CD4-positive, alpha-beta memory T cell (primary cell): ENCODE measurements at regions not wholly inside any gene's neighbourhood (a gene's known extent, or its start where the extent isn't known, plus 50 kb on each side); places are given as distances from the start of the nearest gene placed in this dataset.
"Not testable (repeated sequence)": the region's sequence is repeated elsewhere in the genome, so short reads cannot be mapped to it uniquely, and the experiment has no call there.

Source experiments
- CTCF ChIA-PET: fragments of 350-600 bp; sonication (Branson Sonifier 250); formaldehyde crosslinking; loops from one replicate; lab custom pipeline; 2021; ENCODE audit warnings: inconsistent platforms; ENCODE audit not compliant: partially characterized antibody; lab: Charles Lee
- POLR2A ChIA-PET: fragments of 350-600 bp; sonication (Branson Sonifier 250); formaldehyde crosslinking; loops from one replicate; lab custom pipeline; 2021; ENCODE audit not compliant: partially characterized antibody; lab: Charles Lee
- DNase-seq, 5 donors: peaks; one replicate each; pipeline versions ENCODE4 v3.0.0 to v3.0.0-alpha.2; 2020 to 2022; ENCODE audit warnings: mixed read lengths in 1 of 5
- H3K27ac ChIP-seq: one replicate; pipeline ENCODE4 v1.7.0; 2013; ENCODE audit warnings: low read depth, low read length
- H3K27me3 ChIP-seq: 2 replicates; pipeline ENCODE4 v1.7.0; 2013; ENCODE audit warnings: mild to moderate bottlenecking, low read length, moderate library complexity; ENCODE audit not compliant: insufficient read depth
- H3K36me3 ChIP-seq: 2 replicates; pipeline ENCODE4 v1.7.0; 2013; ENCODE audit warnings: mild to moderate bottlenecking, low read length, moderate library complexity; ENCODE audit not compliant: insufficient read depth
- H3K4me1 ChIP-seq: 2 replicates; pipeline ENCODE4 v1.7.0; 2013; ENCODE audit warnings: mild to moderate bottlenecking, low read length, moderate library complexity; ENCODE audit not compliant: insufficient read depth
- H3K4me3 ChIP-seq, 2 donors: one replicate each; pipeline ENCODE4 v1.7.0; 2013; ENCODE audit warnings: low read length in 2 of 2, mild to moderate bottlenecking in 1 of 2
- H3K9me3 ChIP-seq, 2 donors: one replicate each; pipeline ENCODE4 v1.7.0; 2013; ENCODE audit warnings: low read length in 2 of 2, control low read depth in 1 of 2; ENCODE audit not compliant: control insufficient read depth in 1 of 2
- H3K27ac Mint-ChIP-seq, 7 donors: one replicate each; pipeline ENCODE4 v1.8.0; 2020 to 2021; ENCODE audit warnings: mixed read lengths in 7 of 7, mild to moderate bottlenecking in 6 of 7, inconsistent platforms in 3 of 7, moderate library complexity in 3 of 7
- H3K27me3 Mint-ChIP-seq, 2 donors: one replicate each; pipeline ENCODE4 v1.8.0; 2020 to 2021; ENCODE audit warnings: mixed read lengths in 2 of 2
- H3K36me3 Mint-ChIP-seq, 2 donors: one replicate each; pipeline ENCODE4 v1.8.0; 2020 to 2021; ENCODE audit warnings: mixed read lengths in 2 of 2, inconsistent platforms in 1 of 2, mild to moderate bottlenecking in 1 of 2
- H3K4me1 Mint-ChIP-seq, 4 donors: one replicate each; pipeline ENCODE4 v1.8.0; 2020 to 2021; ENCODE audit warnings: mixed read lengths in 4 of 4, mild to moderate bottlenecking in 1 of 4
- H3K4me3 Mint-ChIP-seq, 8 donors: one replicate each; pipeline ENCODE4 v1.8.0; 2020 to 2021; ENCODE audit warnings: mixed read lengths in 8 of 8, mild to moderate bottlenecking in 7 of 8, moderate library complexity in 6 of 8, inconsistent platforms in 3 of 8
- H3K9me3 Mint-ChIP-seq, 8 donors: one replicate each; pipeline ENCODE4 v1.8.0; 2020 to 2021; ENCODE audit warnings: mixed read lengths in 8 of 8, mild to moderate bottlenecking in 5 of 8, inconsistent platforms in 3 of 8, moderate library complexity in 1 of 8
- intact Hi-C: fragments of 100-400 bp; cut with micrococcal nuclease; formaldehyde crosslinking; loops from one replicate; pipeline ENCODE4 v1.15.1; 2023

DNA sequence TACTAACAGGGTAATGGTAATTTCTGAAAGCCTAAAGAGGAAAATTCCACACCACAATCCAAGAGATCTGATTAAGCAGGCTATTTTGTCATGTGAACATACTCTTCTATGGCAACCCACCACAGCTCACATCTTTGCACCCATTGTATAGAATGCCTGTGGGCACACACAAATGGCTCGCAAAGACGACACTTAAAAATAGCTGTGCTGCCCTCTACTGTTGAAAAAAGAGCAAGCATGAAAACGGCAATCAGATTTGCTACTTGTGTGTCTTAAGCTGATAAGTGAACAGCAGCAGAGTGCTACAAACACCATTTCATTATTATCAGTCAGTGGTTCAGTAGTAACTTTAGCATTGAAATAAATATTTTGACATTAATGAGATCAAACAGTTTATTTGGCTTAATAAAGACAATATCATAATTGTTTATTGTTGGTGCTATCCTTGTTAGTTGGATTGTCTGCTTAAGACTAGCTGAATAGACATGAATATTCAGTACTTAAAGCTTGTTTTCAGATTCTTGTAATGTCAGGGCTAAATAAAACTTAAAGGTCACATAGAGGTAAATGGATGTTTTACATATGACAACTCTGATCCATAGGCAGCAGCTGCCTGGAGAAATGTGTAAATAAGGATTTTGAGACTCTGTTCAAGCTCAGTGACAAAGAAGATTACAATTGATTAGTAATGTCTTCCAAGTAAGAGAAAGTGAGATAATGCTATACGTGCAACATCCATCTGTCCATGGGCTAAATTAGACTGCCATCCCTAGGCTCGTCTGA is 199.1 kb downstream of the LRRN1 start:
- ChIA-PET CTCF (interaction anchor here (0.8 to 2.0 kb wide), 3 partner anchors 121 to 804 kb away, joined by 3 to 20 read pairs (median 3); no protein-coding TSS in a partner anchor), POLR2A (no interaction called here)
- no peaks in the 10 kb centered on the region for H3K4me1 ChIP-seq
- Mint-ChIP-seq H3K4me3 (no peak overlapping the region), H3K27ac (no peak overlapping the region), H3K36me3 (no peaks in the 10 kb centered on the region), H3K9me3 (peaks cover 0 to 14% (median 8%) of the 10 kb centered on the region in 8 donors), H3K4me1 (no peaks in the 10 kb centered on the region), H3K27me3 (no peaks in the 10 kb centered on the region)
- peak in 3 of 5 donors; percentile 3 to 12 (median 8) for DNase-seq
- H3K9me3 ChIP-seq = no peaks in the 10 kb centered on the region
- no peak overlapping the region for H3K4me3 ChIP-seq
- intact Hi-C loops = no loop called here
- no peaks in the 10 kb centered on the region for H3K27me3 ChIP-seq
- no peaks in the 10 kb centered on the region for H3K36me3 ChIP-seq
- no peak overlapping the region for H3K27ac ChIP-seq

DNA sequence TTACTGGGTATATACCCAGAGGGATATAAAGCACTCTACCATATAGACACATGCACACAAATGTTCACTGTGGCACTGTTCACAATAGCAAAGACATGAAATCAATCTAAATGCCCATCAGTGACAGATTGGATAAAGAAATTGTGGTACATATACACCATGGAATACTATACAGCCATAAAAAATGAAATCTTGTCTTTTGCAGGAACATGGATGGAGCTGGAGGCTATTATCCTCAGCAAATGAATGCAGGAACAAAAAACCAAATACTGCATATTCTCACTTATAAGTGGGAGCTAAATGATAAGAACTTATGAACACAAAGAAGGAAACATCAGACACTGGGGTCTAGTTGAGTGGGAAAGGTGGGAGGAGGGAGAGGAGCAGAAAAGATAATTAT is 200.1 kb downstream of the LRRN1 start:
- CTCF ChIA-PET, H3K27me3 ChIP-seq, H3K27me3 Mint-ChIP-seq, H3K27ac Mint-ChIP-seq, H3K4me1 ChIP-seq, POLR2A ChIA-PET, H3K4me3 Mint-ChIP-seq, H3K36me3 ChIP-seq, H3K27ac ChIP-seq, DNase-seq, H3K4me1 Mint-ChIP-seq, H3K36me3 Mint-ChIP-seq, intact Hi-C loops, H3K9me3 ChIP-seq, H3K4me3 ChIP-seq: not testable (repeated sequence)
- H3K9me3 Mint-ChIP-seq = peaks cover 0 to 14% (median 8%) of the 10 kb centered on the region in 8 donors

GRCh38 chr3:4001976-4002375 is 202.7 kb downstream of the LRRN1 start:
- H3K4me3 Mint-ChIP-seq = no peak overlapping the region
- CTCF ChIA-PET = no interaction called here
- intact Hi-C loops = no loop called here

DNA sequence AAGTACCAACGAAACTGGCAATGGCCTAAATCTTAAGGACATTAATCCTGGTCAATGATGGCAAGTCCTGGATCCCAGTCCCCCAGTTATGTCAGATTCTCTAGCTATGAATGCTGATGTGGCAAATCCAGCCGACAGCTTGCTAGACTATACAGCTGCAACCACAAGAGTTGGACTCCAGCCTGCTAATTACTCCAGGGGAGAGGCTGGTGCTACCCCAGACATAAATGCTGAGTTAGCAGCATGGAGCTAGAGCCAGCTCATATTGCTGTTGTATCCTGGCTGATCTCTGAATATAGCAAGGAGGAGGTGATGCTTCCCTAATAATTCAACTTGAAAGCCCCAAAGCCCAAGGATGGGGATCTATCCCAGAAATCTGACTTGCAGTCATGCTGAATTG is 207.1 kb downstream of the LRRN1 start:
- H3K27me3 Mint-ChIP-seq = no peaks in the 10 kb centered on the region
- H3K4me3 Mint-ChIP-seq = no peak overlapping the region
- H3K4me1 ChIP-seq = no peaks in the 10 kb centered on the region
- no peaks in the 10 kb centered on the region for H3K9me3 Mint-ChIP-seq
- ChIA-PET POLR2A (no interaction called here), CTCF (no interaction called here)
- no peaks in the 10 kb centered on the region for H3K4me1 Mint-ChIP-seq
- DNase-seq = no peak
- no peaks in the 10 kb centered on the region for H3K36me3 ChIP-seq
- H3K36me3 Mint-ChIP-seq = no peaks in the 10 kb centered on the region
- H3K27ac Mint-ChIP-seq = no peak overlapping the region
- no peaks in the 10 kb centered on the region for H3K27me3 ChIP-seq
- H3K4me3 ChIP-seq = no peak overlapping the region
- intact Hi-C loops = no loop called here
- H3K9me3 ChIP-seq = no peaks in the 10 kb centered on the region
- H3K27ac ChIP-seq = no peak overlapping the region

More at GRCh38 chr3:4001976-4002375, 202.7 kb downstream of the LRRN1 start:
- H3K4me3 ChIP-seq = no peak overlapping the region
- no peaks in the 10 kb centered on the region for H3K27me3 ChIP-seq
- POLR2A ChIA-PET = no interaction called here
- H3K4me1 ChIP-seq = no peaks in the 10 kb centered on the region
- Mint-ChIP-seq H3K36me3 (no peaks in the 10 kb centered on the region), H3K9me3 (peaks cover 0 to 3% (median 0%) of the 10 kb centered on the region in 8 donors), H3K4me1 (no peaks in the 10 kb centered on the region), H3K27me3 (no peaks in the 10 kb centered on the region), H3K27ac (no peak overlapping the region)
- no peaks in the 10 kb centered on the region for H3K36me3 ChIP-seq
- no peak overlapping the region for H3K27ac ChIP-seq
- no peak for DNase-seq
- H3K9me3 ChIP-seq = no peaks in the 10 kb centered on the region

DNA sequence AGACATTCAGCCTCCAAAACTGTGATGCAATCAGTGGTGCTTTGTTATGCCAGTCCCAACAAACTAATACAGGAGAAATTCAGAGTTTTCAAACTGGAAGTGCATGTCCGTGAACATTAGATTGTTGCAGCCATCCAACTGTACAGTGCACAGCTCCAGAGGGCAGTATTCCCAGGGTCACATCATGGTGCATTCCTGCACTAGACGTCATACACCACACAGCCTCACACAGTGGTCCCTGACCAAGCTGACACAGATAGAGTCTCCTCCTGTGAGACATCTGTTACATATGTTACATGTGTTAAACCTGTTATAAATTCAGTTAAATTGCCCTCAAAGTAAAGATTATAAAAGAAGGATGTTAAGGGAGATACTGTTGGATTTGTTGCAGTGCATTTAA is 209.0 kb downstream of the LRRN1 start:
- no peaks in the 10 kb centered on the region for H3K36me3 Mint-ChIP-seq
- H3K27me3 ChIP-seq = no peaks in the 10 kb centered on the region
- H3K4me3 ChIP-seq = no peak overlapping the region
- no peaks in the 10 kb centered on the region for H3K36me3 ChIP-seq
- H3K4me1 Mint-ChIP-seq = no peaks in the 10 kb centered on the region
- DNase-seq = no peak
- intact Hi-C loops = no loop called here
- no peaks in the 10 kb centered on the region for H3K4me1 ChIP-seq
- no peaks in the 10 kb centered on the region for H3K9me3 Mint-ChIP-seq
- H3K27ac ChIP-seq = no peak overlapping the region
- POLR2A ChIA-PET = no interaction called here
- H3K27me3 Mint-ChIP-seq = no peaks in the 10 kb centered on the region
- no peaks in the 10 kb centered on the region for H3K9me3 ChIP-seq
- CTCF ChIA-PET = no interaction called here
- H3K27ac Mint-ChIP-seq = no peak overlapping the region
- no peak overlapping the region for H3K4me3 Mint-ChIP-seq

DNA sequence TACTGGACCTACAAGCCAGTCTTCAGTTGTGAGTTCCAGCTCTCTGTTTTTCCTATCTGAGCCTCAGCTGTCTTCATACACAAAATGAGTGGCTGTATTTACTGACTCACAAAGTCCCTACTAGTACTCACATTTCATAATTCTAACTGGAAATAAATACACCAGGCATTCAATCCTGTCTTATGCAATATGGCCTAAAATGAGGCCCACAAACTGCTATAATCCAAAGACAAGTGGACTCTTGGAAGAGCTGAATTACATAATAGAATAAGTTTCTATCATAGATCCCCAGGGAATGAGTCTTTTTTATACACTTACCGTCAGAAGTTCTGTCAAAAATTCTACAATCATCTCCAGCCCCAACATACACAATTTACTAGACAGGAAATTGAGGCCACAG is 211.9 kb downstream of the LRRN1 start:
- H3K27ac Mint-ChIP-seq = no peak overlapping the region
- intact Hi-C loops = no loop called here
- no peaks in the 10 kb centered on the region for H3K9me3 Mint-ChIP-seq
- ChIA-PET CTCF (no interaction called here), POLR2A (no interaction called here)
- no peak overlapping the region for H3K27ac ChIP-seq
- H3K4me3 Mint-ChIP-seq = no peak overlapping the region
- DNase-seq = no peak
- H3K27me3 ChIP-seq = no peaks in the 10 kb centered on the region
- H3K4me3 ChIP-seq = no peak overlapping the region
- H3K36me3 ChIP-seq = no peaks in the 10 kb centered on the region
- no peaks in the 10 kb centered on the region for H3K4me1 ChIP-seq
- no peaks in the 10 kb centered on the region for H3K9me3 ChIP-seq
- no peaks in the 10 kb centered on the region for H3K36me3 Mint-ChIP-seq
- no peaks in the 10 kb centered on the region for H3K4me1 Mint-ChIP-seq
- no peaks in the 10 kb centered on the region for H3K27me3 Mint-ChIP-seq

- H3K27me3 ChIP-seq = no peaks in the 10 kb centered on the region
- no peaks in the 10 kb centered on the region for H3K4me1 ChIP-seq
- no peak overlapping the region for H3K27ac Mint-ChIP-seq
- no peak for DNase-seq
- intact Hi-C loops = no loop called here
- no peaks in the 10 kb centered on the region for H3K36me3 ChIP-seq
- H3K4me1 Mint-ChIP-seq = no peaks in the 10 kb centered on the region
- H3K36me3 Mint-ChIP-seq = no peaks in the 10 kb centered on the region
- H3K9me3 Mint-ChIP-seq = peaks cover 0 to 12% (median under 1%) of the 10 kb centered on the region in 8 donors
- H3K4me3 ChIP-seq = no peak overlapping the region
- no peak overlapping the region for H3K27ac ChIP-seq
- POLR2A ChIA-PET = no interaction called here
- no peak overlapping the region for H3K4me3 Mint-ChIP-seq
- H3K9me3 ChIP-seq = no peaks in the 10 kb centered on the region
- H3K27me3 Mint-ChIP-seq = no peaks in the 10 kb centered on the region
- CTCF ChIA-PET = no interaction called here
These were observed 216.2 kb downstream of the LRRN1 start for GRCh38 chr3:4015426-4015825.
